Caco-2 (cell line): ENCODE measurements at regions not wholly inside any gene's neighbourhood (a gene's known extent, or its start where the extent isn't known, plus 50 kb on each side); places are given as distances from the start of the nearest gene placed in this dataset.

Experiments
- BruUV-seq: library from RNA; stranded (reverse); fragments of 400-500 nt; replicated peaks from 2 replicates; lab custom pipeline; 2021; lab: Mats Ljungman, UMichigan
- CTCF ChIA-PET: fragments of 300-600 bp; sonication (Branson Sonifier 250); formaldehyde crosslinking; loops from one replicate; lab custom pipeline; 2022; ENCODE audit warnings: antibody characterized with exemption; lab: Charles Lee
- POLR2A ChIA-PET: fragments of 300-600 bp; sonication (Branson Sonifier 250); formaldehyde crosslinking; loops from one replicate; lab custom pipeline; 2022; ENCODE audit warnings: antibody characterized with exemption; lab: Charles Lee
- DNase-seq, 2 experiments: peaks; one replicate each; pipeline versions ENCODE4 v3.0.0 to v3.0.0-alpha.2; 2020 to 2022
- H3K27me3 ChIP-seq: replicated peaks from 2 replicates; pipeline ENCODE4 v1.6.0; 2011; ENCODE audit warnings: low read length; ENCODE audit not compliant: control insufficient read depth, insufficient read depth
- H3K36me3 ChIP-seq: 2 replicates; pipeline ENCODE4 v1.5.1; 2011; ENCODE audit warnings: low read length; ENCODE audit not compliant: control insufficient read depth, insufficient read depth
- H3K4me1 ChIP-seq: fragments of 250-450 bp; sonication (Bioruptor Pico); 2 replicates; pipeline ENCODE4 v1.5.1; 2020; ENCODE audit warnings: mild to moderate bottlenecking
- H3K4me3 ChIP-seq: 2 replicates; pipeline ENCODE4 v1.5.1; 2011; ENCODE audit warnings: low read depth, mild to moderate bottlenecking, control low read depth, low read length
- H3K9me3 ChIP-seq: fragments of 250-450 bp; sonication (Bioruptor Pico); 2 replicates; pipeline ENCODE4 v1.5.1; 2020; ENCODE audit warnings: mild to moderate bottlenecking, moderate library complexity
- H3K27ac Mint-ChIP-seq: one replicate; pipeline ENCODE4 v1.8.0; 2022; ENCODE audit warnings: mixed read lengths; ENCODE audit not compliant: unreplicated experiment
- H3K27me3 Mint-ChIP-seq: one replicate; pipeline ENCODE4 v1.8.0; 2022; ENCODE audit warnings: mixed read lengths; ENCODE audit not compliant: insufficient read depth, unreplicated experiment
- H3K36me3 Mint-ChIP-seq: one replicate; pipeline ENCODE4 v1.8.0; 2022; ENCODE audit warnings: mild to moderate bottlenecking, mixed read lengths; ENCODE audit not compliant: insufficient read depth, unreplicated experiment
- H3K4me1 Mint-ChIP-seq: one replicate; pipeline ENCODE4 v1.8.0; 2022; ENCODE audit warnings: low read depth, mixed read lengths; ENCODE audit not compliant: unreplicated experiment
- H3K4me3 Mint-ChIP-seq: one replicate; pipeline ENCODE4 v1.8.0; 2022; ENCODE audit warnings: mild to moderate bottlenecking, moderate library complexity, mixed read lengths; ENCODE audit not compliant: unreplicated experiment
- H3K9me3 Mint-ChIP-seq: one replicate; pipeline ENCODE4 v1.8.0; 2022; ENCODE audit warnings: mixed read lengths; ENCODE audit not compliant: unreplicated experiment
- intact Hi-C: fragments of 100-400 bp; cut with micrococcal nuclease; formaldehyde crosslinking; loops from one replicate; pipeline ENCODE4 v1.10.0; 2022; ENCODE audit not compliant: unreplicated experiment
- TF ChIP-seq, protein P1 (sequence below), 2 experiments: fragments of 200-600 bp in 1 of 2; IDR thresholded peaks; 1 replicate in 1 of 2; 2 replicates in 1 of 2; pipeline versions ENCODE4 v1.5.1 to v1.8.0; 2011 to 2022; ENCODE audit warnings: antibody characterized with exemption in 1 of 2, control low read depth in 1 of 2, inconsistent platforms in 1 of 2, low read depth in 1 of 2, low read length in 1 of 2, mild to moderate bottlenecking in 1 of 2, moderate library complexity in 1 of 2; ENCODE audit not compliant: insufficient read depth in 1 of 2, severe bottlenecking in 1 of 2, unreplicated experiment in 1 of 2

DNA sequence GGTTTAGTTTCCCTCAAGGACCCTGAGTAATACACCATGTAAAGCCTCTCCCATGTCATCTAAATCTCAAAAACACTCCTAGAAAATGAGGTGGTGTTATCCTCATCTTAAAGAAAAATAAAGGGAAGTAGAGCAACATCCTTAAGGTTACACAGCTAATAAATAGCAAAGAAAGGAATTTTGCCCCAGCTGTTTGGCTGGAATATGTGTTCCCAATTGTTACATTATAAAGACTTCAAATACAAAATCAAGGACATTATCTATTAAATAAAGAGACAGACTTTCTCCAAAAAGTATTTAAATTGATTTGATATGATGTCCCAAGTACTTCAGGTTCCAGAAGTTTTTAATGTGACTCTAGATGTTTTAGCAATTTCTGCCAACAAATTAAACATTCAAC, 57.9 kb upstream of the IL15 start:
- no peaks in the 10 kb centered on the region for H3K36me3 ChIP-seq
- CTCF ChIA-PET = no interaction called here
- BruUV-seq = no TSS peak
- no peak for DNase-seq
- intact Hi-C loops = no loop called here
- no peak overlapping the region for H3K4me3 ChIP-seq
- Mint-ChIP-seq H3K27me3 (no peaks in the 10 kb centered on the region), H3K27ac (no peak overlapping the region), H3K4me1 (no peaks in the 10 kb centered on the region), H3K36me3 (no peaks in the 10 kb centered on the region), H3K9me3 (no peaks in the 10 kb centered on the region), H3K4me3 (no peak overlapping the region)
- H3K27me3 ChIP-seq = no peaks in the 10 kb centered on the region
- H3K4me1 ChIP-seq = no peaks in the 10 kb centered on the region
- TF ChIP-seq, protein P1, sequence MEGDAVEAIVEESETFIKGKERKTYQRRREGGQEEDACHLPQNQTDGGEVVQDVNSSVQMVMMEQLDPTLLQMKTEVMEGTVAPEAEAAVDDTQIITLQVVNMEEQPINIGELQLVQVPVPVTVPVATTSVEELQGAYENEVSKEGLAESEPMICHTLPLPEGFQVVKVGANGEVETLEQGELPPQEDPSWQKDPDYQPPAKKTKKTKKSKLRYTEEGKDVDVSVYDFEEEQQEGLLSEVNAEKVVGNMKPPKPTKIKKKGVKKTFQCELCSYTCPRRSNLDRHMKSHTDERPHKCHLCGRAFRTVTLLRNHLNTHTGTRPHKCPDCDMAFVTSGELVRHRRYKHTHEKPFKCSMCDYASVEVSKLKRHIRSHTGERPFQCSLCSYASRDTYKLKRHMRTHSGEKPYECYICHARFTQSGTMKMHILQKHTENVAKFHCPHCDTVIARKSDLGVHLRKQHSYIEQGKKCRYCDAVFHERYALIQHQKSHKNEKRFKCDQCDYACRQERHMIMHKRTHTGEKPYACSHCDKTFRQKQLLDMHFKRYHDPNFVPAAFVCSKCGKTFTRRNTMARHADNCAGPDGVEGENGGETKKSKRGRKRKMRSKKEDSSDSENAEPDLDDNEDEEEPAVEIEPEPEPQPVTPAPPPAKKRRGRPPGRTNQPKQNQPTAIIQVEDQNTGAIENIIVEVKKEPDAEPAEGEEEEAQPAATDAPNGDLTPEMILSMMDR (IDR thresholded peaks at IDR 0.05; ENCODE audit: insufficient read depth in 1 of 2, low read depth in 1 of 2, low read length in 1 of 2, severe bottlenecking in 1 of 2, unreplicated experiment in 1 of 2) = no peak
- POLR2A ChIA-PET = no interaction called here
- H3K9me3 ChIP-seq = no peaks in the 10 kb centered on the region

DNA sequence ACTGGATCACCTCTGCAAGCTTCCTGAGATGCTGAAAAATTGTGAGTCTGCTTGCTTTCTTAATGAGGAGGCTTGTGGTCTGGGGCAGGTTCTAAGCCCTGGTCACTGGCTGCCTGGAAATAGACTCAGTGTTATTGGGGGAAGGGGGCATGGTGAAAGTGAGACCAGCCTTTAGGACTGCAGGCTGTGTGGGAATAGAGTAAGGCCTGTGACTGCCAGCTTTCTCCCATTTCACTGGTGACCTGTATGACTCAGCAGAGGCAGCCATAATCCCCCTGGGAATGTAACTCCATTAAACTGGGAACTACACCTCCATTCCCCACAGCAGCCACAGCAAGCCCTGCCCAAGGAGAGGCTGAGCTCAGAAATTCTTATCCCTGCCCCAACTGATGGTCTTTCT, 55.9 kb upstream of the IL15 start:
- Mint-ChIP-seq H3K27ac (no peak overlapping the region), H3K4me1 (no peaks in the 10 kb centered on the region), H3K4me3 (no peak overlapping the region), H3K27me3 (no peaks in the 10 kb centered on the region), H3K36me3 (no peaks in the 10 kb centered on the region), H3K9me3 (no peaks in the 10 kb centered on the region)
- Histone ChIP-seq H3K4me3 (no peak overlapping the region), H3K36me3 (no peaks in the 10 kb centered on the region), H3K9me3 (no peaks in the 10 kb centered on the region), H3K27me3 (no peaks in the 10 kb centered on the region), H3K4me1 (no peaks in the 10 kb centered on the region)
- intact Hi-C loops = no loop called here
- BruUV-seq = no TSS peak
- no peak for DNase-seq
- TF ChIP-seq, protein P1 (IDR thresholded peaks at IDR 0.05; ENCODE audit: insufficient read depth in 1 of 2, low read depth in 1 of 2, low read length in 1 of 2, severe bottlenecking in 1 of 2, unreplicated experiment in 1 of 2) = no peak
- POLR2A ChIA-PET = no interaction called here
- CTCF ChIA-PET = no interaction called here
